ENCODE measurements at regions not wholly inside any gene's neighbourhood (a gene's known extent, or its start where the extent isn't known, plus 50 kb on each side); places are given as distances from the start of the nearest gene placed in this dataset.
"Not testable (repeated sequence)": the region's sequence is repeated elsewhere in the genome, so short reads cannot be mapped to it uniquely, and the experiment has no call there.

GRCh38 chr4:127364397-127364796 lies 268.4 kb upstream of the INTU start:
- DNase-seq = no peak

DNA sequence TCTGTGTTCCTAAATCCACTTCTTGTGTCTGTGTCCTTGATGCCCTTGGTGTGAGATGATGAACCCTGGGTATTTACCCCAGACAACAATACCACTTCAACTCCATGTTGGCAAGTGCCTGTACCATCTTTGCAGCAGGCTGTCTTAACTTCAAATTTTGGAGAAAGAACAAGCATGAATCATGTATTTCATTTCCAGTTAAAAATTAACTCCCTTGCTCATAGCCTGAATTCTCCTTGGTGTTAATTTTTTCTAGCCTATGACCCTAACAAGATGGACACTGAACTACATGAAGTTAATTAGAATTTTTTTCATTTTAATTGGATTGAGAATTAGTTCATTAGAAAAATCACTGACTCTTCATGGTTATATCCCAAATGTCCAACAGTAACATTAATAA lies 267.8 kb upstream of the INTU start:
- no peak for DNase-seq

DNA sequence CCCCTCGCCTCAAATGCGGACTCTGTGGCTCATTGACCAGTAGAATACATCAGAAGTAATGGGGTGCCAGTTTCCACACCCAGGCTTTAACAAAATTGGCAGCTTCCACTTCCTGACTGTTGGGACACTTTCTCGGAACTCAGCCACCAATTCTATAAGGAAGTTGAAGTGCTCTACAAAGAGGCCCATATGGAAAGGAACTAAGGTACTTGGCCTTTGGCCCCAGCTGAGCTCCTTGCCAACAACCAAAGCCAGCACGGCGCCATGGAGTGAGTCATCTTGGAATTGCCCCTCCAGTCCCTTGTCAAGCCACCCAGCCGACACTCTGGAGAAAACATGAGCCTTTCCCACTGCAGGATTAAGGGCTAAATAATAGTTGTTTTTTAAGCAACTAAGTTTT lies 262.2 kb upstream of the INTU start:
- DNase-seq = no peak

GRCh38 chr4:127379499-127379898 lies 253.3 kb upstream of the INTU start:
- DNase-seq = no peak

GRCh38 chr4:127379948-127380347 lies 252.8 kb upstream of the INTU start:
- DNase-seq = not testable (repeated sequence)

- no peak for DNase-seq
These were observed 249.1 kb upstream of the INTU start for GRCh38 chr4:127383666-127384065.

- no peak for DNase-seq
These were observed 238.2 kb upstream of the INTU start for GRCh38 chr4:127394516-127394915.

DNA sequence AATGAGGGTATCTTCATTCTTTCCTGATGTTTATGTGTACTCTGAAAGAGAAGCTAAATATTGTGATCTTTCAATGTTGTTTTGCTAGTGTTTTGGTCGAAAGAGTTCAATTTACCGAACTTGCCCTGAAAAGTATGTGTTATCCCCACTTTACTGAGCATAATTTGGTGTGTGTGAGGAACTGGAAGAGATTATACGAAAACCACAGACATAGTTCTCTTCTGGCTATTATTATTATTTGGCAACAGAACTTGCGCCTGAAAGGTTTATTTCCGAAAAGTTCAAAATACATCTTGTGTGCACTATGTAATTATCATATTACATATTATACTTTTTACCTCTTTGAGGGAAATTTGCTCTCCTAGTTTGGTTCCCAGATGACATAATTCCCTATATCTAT lies 232.5 kb upstream of the INTU start:
- no peak for DNase-seq

DNA sequence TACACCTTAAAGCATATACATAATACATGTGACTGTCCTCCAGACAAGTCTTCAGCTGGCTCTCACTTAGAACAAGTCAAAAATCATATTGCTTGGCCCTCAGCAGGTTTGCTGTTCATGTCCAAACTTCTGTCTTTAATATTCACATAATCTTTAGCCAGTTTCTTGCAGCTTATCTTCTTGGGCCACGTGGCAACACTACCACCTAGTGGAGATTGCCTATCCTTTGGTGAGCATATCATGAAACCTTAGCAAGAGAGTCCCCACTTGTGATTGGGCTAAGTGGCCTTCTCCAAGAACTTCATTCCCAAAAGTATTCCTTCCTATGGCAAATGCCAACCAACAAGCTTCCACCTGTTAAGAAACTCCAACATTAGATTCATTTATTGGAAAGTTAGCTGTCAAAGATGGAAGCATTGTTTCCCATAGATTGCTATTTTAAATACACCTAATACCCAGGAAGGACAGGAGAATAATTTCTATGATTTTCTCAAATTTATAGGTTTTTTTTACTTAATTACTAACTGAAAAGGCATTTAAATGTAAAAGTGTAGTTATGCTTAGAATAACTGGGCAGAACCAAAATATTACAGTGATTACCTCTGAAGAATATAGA lies 231.9 kb upstream of the INTU start:
- DNase-seq = peak in 2 of 3 experiments; percentile 33 to 65

- no peak for DNase-seq
These were observed 229.2 kb upstream of the INTU start for GRCh38 chr4:127403471-127404084.

- no peak for DNase-seq
These were observed 226.6 kb upstream of the INTU start for GRCh38 chr4:127406187-127406586.

GRCh38 chr4:127407572-127407971 lies 225.2 kb upstream of the INTU start:
- peak in 1 of 3 experiments; percentile 37 for DNase-seq

GRCh38 chr4:127410201-127410600 lies 222.6 kb upstream of the INTU start:
- DNase-seq = no peak

DNA sequence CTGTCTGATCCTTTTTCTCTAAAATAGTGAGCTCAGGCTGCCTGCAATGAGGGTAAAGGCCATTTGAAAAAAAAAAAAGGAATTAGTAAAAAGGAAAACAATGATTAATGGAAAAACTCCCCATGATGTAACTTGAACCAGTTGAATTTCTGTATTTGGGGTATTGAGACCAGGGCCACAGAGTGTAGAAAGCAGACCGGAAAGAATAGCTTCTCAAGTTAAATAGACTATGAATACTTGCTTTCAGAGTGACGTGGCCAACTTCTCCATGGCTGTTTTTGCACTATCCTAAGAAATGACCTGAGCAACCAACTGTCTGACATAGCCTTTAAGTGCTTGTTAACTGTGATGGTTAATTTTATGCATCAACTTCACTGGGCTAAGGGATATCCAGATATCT lies 222.1 kb upstream of the INTU start:
- no peak for DNase-seq

DNA sequence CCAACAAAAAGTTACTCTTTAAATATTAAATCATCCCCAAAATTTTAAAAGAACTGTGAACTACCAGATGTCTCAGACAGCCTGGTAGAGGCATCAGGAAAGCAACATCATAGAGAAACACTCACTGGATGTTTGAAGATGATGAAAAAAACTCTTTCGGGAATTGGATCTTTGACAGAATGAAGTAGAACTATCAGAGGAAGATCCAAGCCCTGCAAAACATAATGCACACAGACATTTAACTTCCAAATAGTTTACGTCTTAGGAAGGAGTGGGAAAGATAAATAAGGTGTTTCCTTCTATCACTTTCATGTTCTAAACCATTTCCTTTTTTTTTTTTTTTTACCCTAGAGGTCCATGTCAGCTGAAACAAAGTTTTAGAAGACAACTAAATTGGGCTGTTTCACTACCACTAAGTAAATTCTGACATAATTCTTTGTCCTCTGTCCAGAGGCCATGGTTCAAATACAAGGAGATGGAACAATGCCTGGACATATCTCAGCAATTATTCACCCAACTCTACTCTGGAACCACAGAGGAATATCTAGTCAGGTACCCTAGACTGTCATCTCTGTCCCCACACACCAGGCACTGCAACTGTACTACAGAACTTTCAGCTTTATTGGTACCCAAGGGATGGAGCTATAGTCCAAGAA lies 217.7 kb upstream of the INTU start:
- no peak for DNase-seq

DNA sequence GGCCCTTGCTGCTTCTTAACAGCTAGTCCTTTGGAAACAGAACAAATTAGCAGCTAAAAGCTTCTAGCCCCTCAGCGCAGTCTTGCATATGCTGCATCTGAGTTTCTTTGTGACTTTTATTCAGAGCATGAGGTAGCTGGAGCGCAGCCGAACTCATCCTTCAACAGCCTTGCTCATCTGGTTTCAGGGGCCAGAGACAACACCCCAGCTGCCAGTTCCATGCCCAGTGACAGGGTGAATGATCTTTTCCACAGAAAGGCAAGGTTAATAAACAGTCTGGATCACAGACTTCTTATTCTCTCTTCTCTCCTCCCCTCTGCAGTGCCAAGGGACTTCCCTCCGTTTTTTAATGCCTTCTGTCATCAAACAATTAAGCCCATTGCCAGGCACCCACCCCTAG lies 216.6 kb upstream of the INTU start:
- DNase-seq = no peak

DNA sequence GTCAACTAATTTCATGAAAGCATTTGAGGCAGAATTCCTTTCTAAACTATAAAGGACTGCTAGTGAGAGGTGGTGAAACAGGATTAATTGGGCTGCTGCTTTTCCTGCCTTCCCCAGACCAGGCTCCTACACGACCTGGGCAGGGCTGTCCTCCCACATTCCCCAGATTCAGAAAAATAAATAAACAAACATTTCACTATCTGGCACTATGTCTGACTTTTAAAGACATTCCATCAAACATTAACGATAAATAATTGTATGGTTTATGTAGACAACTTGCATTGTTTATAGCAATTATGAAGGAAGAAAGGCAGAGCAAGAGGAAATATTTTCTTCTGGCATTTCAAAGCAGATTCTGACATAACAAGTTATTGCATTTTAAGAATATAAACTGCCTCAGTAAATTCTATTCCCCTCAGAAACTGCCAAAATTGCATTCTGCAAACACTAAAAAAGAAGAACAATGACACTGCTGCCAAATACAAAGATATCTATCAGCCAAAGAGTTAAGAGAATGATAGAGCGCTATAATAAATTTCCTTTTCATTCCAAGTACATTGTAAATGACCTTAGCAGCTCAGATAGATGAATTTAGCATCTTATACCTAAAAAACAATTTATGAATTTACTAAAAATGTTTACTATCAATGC lies 214.7 kb upstream of the INTU start:
- DNase-seq = no peak

- no peak for DNase-seq
These were observed 213.3 kb upstream of the INTU start for GRCh38 chr4:127419431-127419830.

DNA sequence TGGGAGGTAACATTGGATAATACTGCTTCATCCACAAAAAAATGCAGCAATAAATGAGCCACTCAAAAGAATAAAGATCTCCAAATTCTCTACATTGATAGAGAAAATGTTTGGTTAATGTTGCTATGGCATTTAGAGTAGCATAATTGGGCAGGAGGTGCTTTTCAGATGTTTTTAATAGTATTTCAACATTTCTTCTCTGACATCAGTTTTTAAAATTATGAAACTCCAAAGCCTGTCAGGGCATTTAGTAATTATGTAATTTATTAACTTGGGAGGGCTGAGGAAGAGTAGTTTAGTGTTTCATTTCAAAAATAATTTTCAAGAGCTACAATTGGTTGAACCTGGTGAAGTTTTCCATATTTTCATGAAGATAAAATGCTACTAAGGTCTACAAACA lies 211.3 kb upstream of the INTU start:
- no peak for DNase-seq

- no peak for DNase-seq
These were observed 207.4 kb upstream of the INTU start for GRCh38 chr4:127425202-127425845.

GRCh38 chr4:127425851-127426250 lies 206.9 kb upstream of the INTU start:
- peak in 2 of 3 experiments; percentile 30 to 49 for DNase-seq

GRCh38 chr4:127441571-127441970 lies 191.2 kb upstream of the INTU start:
- DNase-seq = no peak

DNA sequence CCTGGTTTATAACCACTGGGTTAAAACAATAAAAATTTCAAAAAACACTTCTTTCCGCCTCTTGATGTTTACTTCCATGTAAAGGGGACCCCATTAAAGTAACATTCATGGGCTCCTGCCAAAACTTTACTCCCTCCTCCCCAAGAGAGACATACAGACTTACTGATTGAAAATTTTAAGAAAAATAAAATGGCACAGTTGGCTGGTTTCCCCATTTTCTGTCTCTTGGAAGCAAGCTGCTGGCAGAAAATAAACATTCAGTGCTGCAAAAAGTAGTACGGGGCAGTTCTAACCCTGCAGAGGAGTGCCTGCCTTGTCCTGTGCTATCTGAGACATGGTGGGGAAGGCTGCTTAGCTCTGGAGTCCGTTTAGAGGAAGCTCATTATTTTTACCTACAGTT lies 187.3 kb upstream of the INTU start:
- DNase-seq = no peak

All from NCI-H1417 (cell line).